SKM-1 (cell line): ENCODE measurements at regions not wholly inside any gene's neighbourhood (a gene's known extent, or its start where the extent isn't known, plus 50 kb on each side); places are given as distances from the start of the nearest gene placed in this dataset.
A peak's percentile ranks its signal among the peaks of the same experiment; 100 is the strongest.

Source experiments
- DNase-seq: peaks from one replicate; lab custom pipeline; 2025; ENCODE audit not compliant: unreplicated experiment; lab: John Stamatoyannopoulos, UW

DNA sequence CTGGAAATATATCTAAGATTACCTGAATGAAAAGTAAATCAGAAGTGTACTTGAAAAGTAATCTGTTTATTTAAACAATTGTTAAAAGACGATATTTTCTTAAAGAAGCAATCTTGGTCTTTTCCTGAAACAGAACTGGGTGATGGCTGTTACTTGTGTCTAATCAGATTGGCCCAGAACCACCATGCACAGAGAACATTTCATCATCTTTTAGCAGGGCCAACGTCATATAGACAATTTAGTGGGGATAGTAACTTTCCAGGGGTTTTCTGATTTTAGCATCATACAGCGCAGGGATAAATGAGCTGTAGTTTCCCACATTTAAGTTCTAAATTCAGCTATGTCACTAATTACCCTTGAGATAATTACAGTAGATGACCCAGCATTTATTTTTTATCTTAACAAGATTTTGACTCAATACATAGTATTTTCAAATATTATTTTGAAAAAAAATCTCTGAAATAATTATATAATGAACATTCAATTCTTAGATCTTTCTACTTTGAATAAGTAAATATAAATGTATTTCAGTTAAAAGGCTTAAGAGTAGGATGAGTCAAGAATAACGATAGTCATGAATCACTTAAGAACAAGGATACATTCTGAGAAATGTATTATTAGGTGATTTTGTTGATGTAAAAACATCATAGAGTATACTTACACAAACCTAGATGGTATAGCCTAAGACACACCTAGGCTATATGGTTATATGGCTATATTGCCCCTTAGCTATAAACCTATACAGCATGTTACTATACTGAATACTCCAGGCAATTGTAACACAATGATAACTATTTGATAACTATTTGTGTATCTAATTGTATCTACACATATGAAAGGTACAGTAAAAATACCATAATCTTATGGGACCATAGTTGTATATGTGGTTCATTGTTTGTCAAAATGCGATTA lies 103.8 kb upstream of the MME start:
- no peak for DNase-seq

DNA sequence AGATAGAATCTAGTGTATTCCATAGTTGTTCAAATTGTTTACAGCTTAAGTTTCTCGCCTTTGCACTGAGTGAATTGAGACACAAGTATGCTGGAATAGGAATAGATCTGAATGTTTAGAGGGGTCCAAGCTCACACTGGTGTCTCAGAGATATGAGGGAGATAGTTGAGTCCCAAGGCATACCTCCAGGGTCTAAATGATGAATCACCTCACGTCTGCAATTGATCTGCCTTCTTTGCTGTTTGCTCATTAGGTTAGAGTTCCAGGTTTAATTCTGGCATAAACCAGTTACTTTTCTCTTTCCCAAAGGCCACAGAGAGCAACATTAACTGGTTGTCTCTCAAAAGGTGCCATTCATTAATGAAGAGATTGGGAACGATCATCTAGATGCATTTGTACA lies 106.3 kb upstream of the MME start:
- DNase-seq = no peak

- DNase-seq = no peak
Measured at GRCh38 chr3:154972951-154973350, 107.2 kb upstream of the MME start.

DNA sequence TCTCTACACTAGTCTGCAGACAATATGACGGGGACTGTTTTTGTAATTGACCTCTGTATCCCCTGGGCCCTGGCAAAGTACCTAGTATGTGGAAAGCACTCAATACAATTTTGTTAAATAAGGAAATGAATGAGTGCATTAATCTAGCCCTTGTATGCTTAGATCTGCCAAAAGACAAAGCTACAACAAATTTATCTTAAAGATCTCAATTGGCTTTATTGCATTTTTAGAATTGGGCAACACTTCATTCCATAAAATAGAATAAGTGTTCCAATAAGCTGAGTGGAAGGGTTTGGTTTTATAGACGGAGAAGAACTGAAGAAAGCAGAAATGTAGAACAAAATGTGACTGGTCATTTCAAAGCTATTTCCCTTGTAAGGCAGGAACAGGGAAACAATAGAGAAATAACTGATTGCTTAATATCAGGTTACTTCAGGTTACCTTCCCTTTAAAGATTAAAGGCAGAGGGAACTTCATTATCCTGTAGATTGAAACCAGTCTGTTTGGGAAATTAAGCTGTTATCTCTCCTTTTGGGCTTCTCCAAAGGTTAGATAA lies 108.3 kb upstream of the MME start:
- DNase-seq = peak; percentile 51

GRCh38 chr3:154971341-154971740 lies 108.8 kb upstream of the MME start:
- DNase-seq = no peak

- peak; percentile 21 for DNase-seq
Measured at GRCh38 chr3:154970797-154971196, 109.3 kb upstream of the MME start.

- no peak for DNase-seq
Measured at GRCh38 chr3:154969366-154969765, 110.8 kb upstream of the MME start.

DNA sequence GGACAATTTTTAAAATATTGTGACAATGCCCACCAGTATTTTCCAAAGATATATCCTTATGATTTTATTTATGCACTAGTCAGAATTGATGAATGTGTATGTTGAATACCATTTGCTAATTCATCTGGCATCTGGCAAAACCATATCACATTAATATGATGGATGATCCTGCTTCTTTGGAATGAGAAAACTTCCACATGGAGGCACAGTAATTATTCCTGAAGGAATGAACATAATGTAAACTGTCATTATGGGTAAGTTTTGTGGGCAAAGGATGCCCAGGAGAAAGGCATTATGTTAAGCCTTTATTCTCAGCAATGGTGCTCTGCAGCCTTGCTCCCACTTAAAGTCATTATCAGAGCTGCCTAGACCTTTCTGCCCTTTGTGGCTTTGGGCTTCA lies 113.0 kb upstream of the MME start:
- no peak for DNase-seq

- no peak for DNase-seq
Measured at GRCh38 chr3:154956815-154957214, 123.3 kb upstream of the MME start.

GRCh38 chr3:154955907-154956533 lies 124.1 kb upstream of the MME start:
- DNase-seq = no peak

DNA sequence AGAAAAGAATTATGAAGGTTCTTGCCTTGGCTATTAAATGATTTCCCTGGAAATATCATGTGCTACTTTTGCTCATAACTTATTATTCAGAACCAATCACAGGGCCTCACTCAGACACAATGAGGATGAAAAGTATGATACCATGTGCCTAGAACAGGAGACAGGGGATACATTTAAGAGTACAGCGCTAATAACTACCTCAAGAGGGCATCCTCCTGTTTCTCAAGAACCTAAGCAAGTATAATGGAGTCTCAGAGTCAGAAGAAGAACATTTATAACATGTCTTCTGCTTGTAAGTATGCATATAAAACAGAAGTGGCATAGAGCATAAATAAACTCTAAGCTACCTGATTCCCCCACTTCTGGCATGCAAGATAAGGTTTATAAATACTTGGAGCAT lies 125.4 kb upstream of the MME start:
- peak; percentile 58 for DNase-seq

GRCh38 chr3:154953538-154953937 lies 126.6 kb upstream of the MME start:
- DNase-seq = no peak

DNA sequence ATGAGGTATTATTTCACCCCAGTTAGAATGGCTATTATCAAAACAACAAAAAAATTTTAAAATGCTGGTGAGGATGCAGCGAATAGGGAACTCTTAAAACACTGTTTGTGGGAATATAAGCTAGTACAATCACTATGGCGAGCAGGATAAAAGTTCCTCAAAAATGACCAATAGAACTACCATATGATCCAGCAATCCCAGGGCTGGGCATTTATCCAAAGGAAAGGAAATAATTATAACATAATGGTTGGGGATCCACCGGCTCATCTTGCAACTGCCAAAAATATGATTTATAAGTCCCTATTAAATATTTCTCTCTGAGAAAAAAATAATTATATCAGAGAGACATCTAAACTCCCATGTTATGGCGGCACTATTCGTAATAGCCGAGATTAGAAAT lies 127.6 kb upstream of the MME start:
- no peak for DNase-seq

DNA sequence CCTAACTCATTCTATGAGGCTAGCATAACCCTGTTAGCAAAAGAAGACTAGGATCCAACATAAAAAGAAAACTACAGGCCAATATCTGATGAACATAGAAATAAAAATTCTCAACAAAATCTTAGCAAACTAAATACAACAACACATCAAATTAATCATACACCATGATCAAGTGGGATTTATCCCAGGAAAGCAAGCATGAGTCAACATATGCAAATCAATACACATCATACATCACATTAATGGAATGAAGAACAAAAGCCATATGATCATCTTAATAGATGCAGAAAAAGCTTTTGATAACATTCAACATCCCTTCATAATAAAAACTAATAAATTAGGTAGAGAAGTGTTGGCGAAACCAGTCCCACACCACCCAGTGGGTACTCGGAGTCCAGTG lies 136.1 kb upstream of the MME start:
- no peak for DNase-seq

GRCh38 chr3:154942827-154943226 lies 137.3 kb upstream of the MME start:
- DNase-seq = no peak

DNA sequence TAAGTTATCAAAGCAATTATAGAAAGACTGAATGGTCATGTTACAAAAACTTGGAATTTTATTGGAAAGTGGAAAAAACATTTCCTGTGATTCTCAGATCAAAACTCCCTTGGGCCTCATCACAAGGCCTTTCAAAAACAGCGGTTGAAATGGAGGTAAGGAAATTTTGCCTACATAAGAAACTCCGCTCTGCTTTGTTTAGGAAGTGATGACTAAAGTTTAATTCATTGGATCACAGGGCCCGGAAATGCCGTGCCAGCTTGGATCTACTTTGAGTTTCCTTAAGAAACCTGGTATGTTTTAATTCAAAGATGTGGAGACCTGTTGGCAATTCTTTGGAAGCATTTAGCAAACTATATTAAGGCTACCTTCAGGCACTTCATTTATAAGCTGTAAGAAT lies 143.9 kb upstream of the MME start:
- no peak for DNase-seq

DNA sequence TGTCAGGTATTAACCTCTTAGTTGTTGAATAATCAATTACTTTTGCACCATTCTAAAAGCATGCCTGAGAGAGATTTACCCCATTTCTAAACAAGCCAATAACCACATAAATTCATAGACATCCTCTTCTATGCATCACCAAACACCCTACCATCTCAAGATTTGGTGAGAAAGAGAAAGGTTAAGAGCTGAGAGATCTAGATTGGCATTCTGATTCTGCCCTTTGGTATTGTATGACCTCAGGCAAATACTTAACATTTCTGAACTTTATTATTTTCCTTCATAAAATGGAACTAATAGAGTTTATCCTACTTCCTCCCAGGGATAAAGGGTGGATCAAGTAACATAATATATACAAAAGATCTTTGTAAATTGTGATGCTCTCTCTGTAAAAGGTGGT lies 146.5 kb upstream of the MME start:
- DNase-seq = no peak

- DNase-seq = no peak
Measured at GRCh38 chr3:154932633-154933032, 147.5 kb upstream of the MME start.

DNA sequence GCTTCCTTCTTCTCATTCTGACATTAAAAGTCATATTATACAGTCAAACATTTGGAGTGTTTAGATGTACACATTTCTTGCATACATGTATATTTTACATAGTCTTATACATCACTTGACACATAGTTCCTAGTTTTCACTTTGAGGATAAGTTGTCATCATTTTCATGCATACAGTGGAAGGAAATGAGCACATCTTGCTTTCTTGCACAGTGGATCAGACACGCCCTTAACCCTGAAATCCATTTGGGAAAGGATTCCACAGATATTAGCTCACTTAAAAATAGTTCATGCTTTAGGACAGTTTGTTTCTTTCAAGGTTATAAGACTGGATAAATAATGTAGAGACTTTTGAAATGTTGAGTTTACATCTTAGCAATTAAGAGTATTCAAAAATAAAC lies 148.6 kb upstream of the MME start:
- DNase-seq = no peak

GRCh38 chr3:154926721-154927120 lies 153.4 kb upstream of the MME start:
- no peak for DNase-seq

DNA sequence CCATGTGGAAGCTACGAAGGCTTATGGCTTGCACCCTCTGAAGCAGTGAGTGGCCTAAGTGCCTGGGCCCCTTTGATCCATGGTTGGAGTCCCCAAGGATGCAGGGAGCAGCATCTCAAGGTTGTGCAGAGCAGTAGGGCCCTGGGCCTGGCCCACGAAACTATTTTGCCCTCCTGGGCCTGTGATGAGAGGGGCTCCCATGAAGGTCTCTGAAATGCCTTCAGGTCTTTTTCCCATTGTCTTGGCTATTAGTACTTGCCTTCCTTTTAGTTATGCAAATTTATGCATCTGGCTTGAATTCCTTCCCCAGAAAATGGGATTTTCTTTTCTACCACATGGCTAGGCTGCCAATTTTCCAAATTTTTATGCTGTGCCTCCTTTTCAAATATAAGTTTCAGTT lies 158.8 kb upstream of the MME start:
- DNase-seq = no peak

- DNase-seq = no peak
Measured at GRCh38 chr3:154919226-154919625, 160.9 kb upstream of the MME start.
